ENCODE measurements at regions not wholly inside any gene's neighbourhood (a gene's known extent, or its start where the extent isn't known, plus 50 kb on each side); places are given as distances from the start of the nearest gene placed in this dataset.

- no peak for TF ChIP-seq CTCF (IDR thresholded peaks at IDR 0.05; ENCODE audit: partially characterized antibody, unreplicated experiment)
- peaks cover 10% of the 10 kb centered on the region for H3K4me1 Mint-ChIP-seq (ENCODE audit: low read depth, unreplicated experiment)
- no peaks in the 10 kb centered on the region for H3K36me3 Mint-ChIP-seq (ENCODE audit: unreplicated experiment)
- H3K27ac Mint-ChIP-seq (ENCODE audit: unreplicated experiment) = no peak overlapping the region
- no peak for DNase-seq
- no peaks in the 10 kb centered on the region for H3K9me3 Mint-ChIP-seq (ENCODE audit: unreplicated experiment)
- no peaks in the 10 kb centered on the region for H3K27me3 Mint-ChIP-seq (ENCODE audit: unreplicated experiment)
- no peak overlapping the region for H3K4me3 Mint-ChIP-seq (ENCODE audit: unreplicated experiment)
Observed at GRCh38 chr7:132034748-132035416, 478.5 kb upstream of the PODXL start.

GRCh38 chr7:132030883-132031282 lies 474.5 kb upstream of the PODXL start:
- peaks cover 7% of the 10 kb centered on the region for H3K4me1 Mint-ChIP-seq (ENCODE audit: low read depth, unreplicated experiment)
- H3K9me3 Mint-ChIP-seq (ENCODE audit: unreplicated experiment) = no peaks in the 10 kb centered on the region
- no peak overlapping the region for H3K27ac Mint-ChIP-seq (ENCODE audit: unreplicated experiment)

GRCh38 chr7:132030086-132030568 lies 473.7 kb upstream of the PODXL start:
- Mint-ChIP-seq H3K4me1 (ENCODE audit: low read depth, unreplicated experiment) (no peaks in the 10 kb centered on the region), H3K9me3 (ENCODE audit: unreplicated experiment) (no peaks in the 10 kb centered on the region), H3K27ac (ENCODE audit: unreplicated experiment) (no peak overlapping the region), H3K4me3 (ENCODE audit: unreplicated experiment) (no peak overlapping the region), H3K36me3 (ENCODE audit: unreplicated experiment) (no peaks in the 10 kb centered on the region), H3K27me3 (ENCODE audit: unreplicated experiment) (no peaks in the 10 kb centered on the region)
- DNase-seq = no peak
- no peak for TF ChIP-seq CTCF (IDR thresholded peaks at IDR 0.05; ENCODE audit: partially characterized antibody, unreplicated experiment)

More at GRCh38 chr7:132030883-132031282, 474.5 kb upstream of the PODXL start:
- H3K4me3 Mint-ChIP-seq (ENCODE audit: unreplicated experiment) = no peak overlapping the region
- no peaks in the 10 kb centered on the region for H3K36me3 Mint-ChIP-seq (ENCODE audit: unreplicated experiment)
- no peak for TF ChIP-seq CTCF (IDR thresholded peaks at IDR 0.05; ENCODE audit: partially characterized antibody, unreplicated experiment)
- no peak for DNase-seq
- no peaks in the 10 kb centered on the region for H3K27me3 Mint-ChIP-seq (ENCODE audit: unreplicated experiment)

GRCh38 chr7:132029369-132030085 lies 473.1 kb upstream of the PODXL start:
- no peaks in the 10 kb centered on the region for H3K9me3 Mint-ChIP-seq (ENCODE audit: unreplicated experiment)
- H3K4me1 Mint-ChIP-seq (ENCODE audit: low read depth, unreplicated experiment) = no peaks in the 10 kb centered on the region
- H3K4me3 Mint-ChIP-seq (ENCODE audit: unreplicated experiment) = no peak overlapping the region
- no peak for TF ChIP-seq CTCF (IDR thresholded peaks at IDR 0.05; ENCODE audit: partially characterized antibody, unreplicated experiment)
- no peaks in the 10 kb centered on the region for H3K27me3 Mint-ChIP-seq (ENCODE audit: unreplicated experiment)
- no peak for DNase-seq
- H3K27ac Mint-ChIP-seq (ENCODE audit: unreplicated experiment) = no peak overlapping the region
- no peaks in the 10 kb centered on the region for H3K36me3 Mint-ChIP-seq (ENCODE audit: unreplicated experiment)
